GM23248 (cell line): ENCODE measurements at regions not wholly inside any gene's neighbourhood (a gene's known extent, or its start where the extent isn't known, plus 50 kb on each side); places are given as distances from the start of the nearest gene placed in this dataset.

Experiments
- DNase-seq: peaks from one replicate; pipeline ENCODE4 v3.0.0-alpha.2; 2015
- H2AFZ ChIP-seq: fragments of 200-600 bp; sonication (generic); 2 replicates; pipeline ENCODE4 v1.6.1; 2016; ENCODE audit warnings: antibody characterized with exemption
- H3F3A ChIP-seq: fragments of 200-600 bp; sonication (generic); 2 replicates; pipeline ENCODE4 v1.6.1; 2016; ENCODE audit warnings: mild to moderate bottlenecking, antibody characterized with exemption, mixed run types; ENCODE audit not compliant: insufficient read depth
- H3K27ac ChIP-seq: fragments of 200-600 bp; sonication (generic); 2 replicates; pipeline ENCODE4 v1.5.1; 2016; ENCODE audit warnings: mild to moderate bottlenecking
- H3K27me3 ChIP-seq: fragments of 200-600 bp; sonication (generic); replicated peaks from 2 replicates; pipeline ENCODE4 v1.6.1; 2016; ENCODE audit warnings: mild to moderate bottlenecking; ENCODE audit not compliant: insufficient read depth
- H3K36me3 ChIP-seq: fragments of 200-600 bp; sonication (generic); 2 replicates; pipeline ENCODE4 v1.6.1; 2016; ENCODE audit warnings: low read depth, mild to moderate bottlenecking
- H3K4me1 ChIP-seq: fragments of 200-600 bp; sonication (generic); 2 replicates; pipeline ENCODE4 v1.6.1; 2016; ENCODE audit warnings: mild to moderate bottlenecking; ENCODE audit not compliant: insufficient read depth
- H3K4me2 ChIP-seq: fragments of 200-600 bp; sonication (generic); one replicate; pipeline ENCODE4 v1.6.1; 2016; ENCODE audit warnings: mild to moderate bottlenecking; ENCODE audit not compliant: unreplicated experiment
- H3K4me3 ChIP-seq: fragments of 200-600 bp; sonication (generic); 2 replicates; pipeline ENCODE4 v1.5.1; 2016; ENCODE audit warnings: mild to moderate bottlenecking
- H3K79me2 ChIP-seq: fragments of 200-600 bp; sonication (generic); 2 replicates; pipeline ENCODE4 v1.6.1; 2016; ENCODE audit warnings: mild to moderate bottlenecking; ENCODE audit not compliant: insufficient read depth
- H3K9ac ChIP-seq: fragments of 200-600 bp; sonication (generic); 2 replicates; pipeline ENCODE4 v1.6.1; 2016; ENCODE audit warnings: mild to moderate bottlenecking
- H3K9me2 ChIP-seq: fragments of 200-600 bp; sonication (generic); 2 replicates; pipeline ENCODE4 v1.6.1; 2016; ENCODE audit warnings: mixed run types, mild to moderate bottlenecking, moderate library complexity; ENCODE audit not compliant: insufficient read depth
- H3K9me3 ChIP-seq: fragments of 200-600 bp; sonication (generic); one replicate; pipeline ENCODE4 v1.6.1; 2017; ENCODE audit warnings: low read depth
- H4K20me1 ChIP-seq: fragments of 200-600 bp; sonication (generic); 2 replicates; pipeline ENCODE4 v1.6.0; 2016; ENCODE audit not compliant: insufficient read depth
- EZH2 ChIP-seq: fragments of 200-600 bp; sonication (generic); IDR thresholded peaks from 2 replicates; pipeline ENCODE4 v1.6.1; 2018; ENCODE audit warnings: antibody characterized with exemption, mild to moderate bottlenecking; ENCODE audit not compliant: insufficient read depth, poor library complexity, severe bottlenecking
- EZH2phosphoT487 ChIP-seq: fragments of 200-600 bp; sonication (generic); IDR thresholded peaks from 2 replicates; pipeline ENCODE4 v1.6.1; 2018; ENCODE audit warnings: antibody characterized with exemption, moderate library complexity, mild to moderate bottlenecking, low read depth; ENCODE audit not compliant: insufficient read depth
- WGBS, 2 experiments: methylation state at CpG; one replicate each; pipeline ENCODE4 v1.1.6; 2015 to 2017; ENCODE audit warnings: low lambda C conversion rate in 2 of 2, low coverage in 1 of 2; ENCODE audit errors: missing lambda C conversion rate in 2 of 2; 5-methylcytosine and 5-hydroxymethylcytosine counted together
- in situ Hi-C: fragments of 300-500 bp; cut with MboI; formaldehyde crosslinking; loops from 2 replicates; pipeline ENCODE4 v1.15.0; 2020

DNA sequence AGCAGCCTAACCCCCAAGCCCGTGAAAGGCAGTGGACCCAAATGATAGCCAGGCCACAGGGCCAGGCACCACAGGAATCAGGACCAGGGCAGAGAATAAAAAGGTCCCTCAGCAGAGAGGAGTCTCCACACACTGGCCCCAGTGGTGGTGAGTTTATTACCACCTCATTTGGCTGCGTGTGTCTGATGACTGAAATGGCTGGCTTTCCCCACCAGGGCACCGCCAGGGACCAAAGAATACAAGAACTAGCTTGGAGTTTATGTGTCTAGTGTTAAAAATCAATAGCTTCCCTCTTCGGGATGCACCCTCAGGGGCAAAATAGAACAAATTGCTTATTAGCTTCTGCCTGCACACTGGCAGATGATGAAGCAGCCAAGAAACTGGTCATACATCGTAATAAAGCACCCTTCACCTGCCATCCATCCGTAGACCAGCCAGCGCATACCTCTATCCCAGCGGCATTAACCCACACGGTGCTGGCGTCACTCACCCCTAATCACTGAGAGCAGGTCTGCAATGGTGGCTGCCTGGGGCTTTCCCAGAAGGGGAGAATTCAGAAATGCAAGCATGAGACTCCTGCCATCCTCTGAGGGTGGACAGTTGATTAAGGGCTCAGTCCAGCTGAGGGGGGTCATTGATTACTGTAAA lies 223.7 kb upstream of the ZMIZ1 start:
- 77 to 78% methylated on average over 10 of the region's 10 CpGs for WGBS, 2 experiments
- in situ Hi-C loops = no loop called here
- H3K9me3 ChIP-seq = no peaks in the 10 kb centered on the region
- no peak overlapping the region for H3K9ac ChIP-seq
- H3K4me1 ChIP-seq = no peaks in the 10 kb centered on the region
- H3K9me2 ChIP-seq = no peaks in the 10 kb centered on the region
- no peaks in the 10 kb centered on the region for H3K36me3 ChIP-seq
- no peaks in the 10 kb centered on the region for H3F3A ChIP-seq
- H4K20me1 ChIP-seq = no peaks in the 10 kb centered on the region
- DNase-seq = peak; percentile 19
- no peak overlapping the region for H3K27ac ChIP-seq
- no peaks in the 10 kb centered on the region for H3K79me2 ChIP-seq
- no peak overlapping the region for H3K4me3 ChIP-seq
- H3K4me2 ChIP-seq = no peak overlapping the region
- no peaks in the 10 kb centered on the region for H3K27me3 ChIP-seq
- no peak overlapping the region for H2AFZ ChIP-seq
- TF ChIP-seq EZH2 (no peak), EZH2phosphoT487 (no peak)

DNA sequence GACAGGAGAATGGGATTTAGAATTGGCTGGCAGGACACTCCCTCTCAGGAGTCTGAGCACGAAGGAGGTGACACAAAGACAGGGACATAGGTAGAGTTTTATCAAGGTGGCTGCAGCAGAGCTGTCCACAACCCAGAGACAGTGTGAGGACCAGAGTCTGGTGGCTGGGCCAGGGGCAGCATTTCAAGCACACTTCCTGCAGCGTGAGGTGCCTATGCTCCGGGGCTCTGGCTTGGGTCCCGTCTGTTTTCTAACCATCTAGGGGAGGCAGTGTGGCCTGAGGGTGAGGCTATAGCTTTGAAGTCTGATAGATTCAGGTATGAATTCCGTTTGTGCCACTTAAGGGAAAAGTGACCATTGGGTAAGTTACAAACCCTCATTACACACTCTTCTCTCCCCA lies 222.7 kb upstream of the ZMIZ1 start:
- Histone ChIP-seq H3K27me3 (no peaks in the 10 kb centered on the region), H2AFZ (no peak overlapping the region)
- in situ Hi-C loops = no loop called here

DNA sequence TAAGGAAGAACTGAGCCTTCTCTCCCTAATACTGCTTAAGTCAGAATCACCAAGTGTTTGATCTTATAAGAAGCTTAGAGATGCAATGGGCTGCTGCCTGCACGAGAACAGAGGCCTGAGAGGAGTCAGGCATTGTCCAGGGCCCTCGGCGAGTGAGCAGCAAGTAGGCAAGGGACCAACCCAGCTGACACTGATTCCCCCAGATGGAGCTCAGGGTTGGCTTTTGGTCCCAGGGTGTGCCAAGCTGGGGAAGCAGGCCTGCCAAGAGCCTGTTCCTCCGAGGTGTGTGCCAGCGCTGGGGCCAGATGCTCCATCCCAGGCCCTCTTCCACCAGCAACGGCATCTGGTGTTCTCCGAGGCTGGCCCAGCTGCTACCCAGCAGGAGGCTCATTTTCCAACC lies 222.0 kb upstream of the ZMIZ1 start:
- TF ChIP-seq EZH2 (no peak), EZH2phosphoT487 (no peak)
- Histone ChIP-seq H3K27ac (no peak overlapping the region), H3K4me2 (no peak overlapping the region), H3F3A (no peaks in the 10 kb centered on the region), H3K4me1 (peaks cover 4% of the 10 kb centered on the region), H4K20me1 (no peaks in the 10 kb centered on the region), H3K36me3 (no peaks in the 10 kb centered on the region), H3K79me2 (no peaks in the 10 kb centered on the region), H3K9me2 (no peaks in the 10 kb centered on the region), H3K9me3 (no peaks in the 10 kb centered on the region), H3K4me3 (no peak overlapping the region), H3K27me3 (no peaks in the 10 kb centered on the region), H3K9ac (no peak overlapping the region), H2AFZ (no peak overlapping the region)
- WGBS, 2 experiments = 62 to 63% methylated on average over 7 of the region's 7 CpGs
- DNase-seq = no peak
- in situ Hi-C loops = no loop called here

More for the DNA sequence above, 222.7 kb upstream of the ZMIZ1 start:
- Histone ChIP-seq H4K20me1 (no peaks in the 10 kb centered on the region), H3K4me3 (no peak overlapping the region), H3K4me2 (no peak overlapping the region), H3K9me3 (no peaks in the 10 kb centered on the region), H3K4me1 (no peaks in the 10 kb centered on the region), H3K9me2 (no peaks in the 10 kb centered on the region), H3K36me3 (no peaks in the 10 kb centered on the region), H3K27ac (no peak overlapping the region), H3K9ac (no peak overlapping the region), H3K79me2 (no peaks in the 10 kb centered on the region), H3F3A (no peaks in the 10 kb centered on the region)
- DNase-seq = no peak
- TF ChIP-seq EZH2phosphoT487 (no peak), EZH2 (no peak)
- WGBS, 2 experiments = 58 to 67% methylated on average over 5 of the region's 5 CpGs

DNA sequence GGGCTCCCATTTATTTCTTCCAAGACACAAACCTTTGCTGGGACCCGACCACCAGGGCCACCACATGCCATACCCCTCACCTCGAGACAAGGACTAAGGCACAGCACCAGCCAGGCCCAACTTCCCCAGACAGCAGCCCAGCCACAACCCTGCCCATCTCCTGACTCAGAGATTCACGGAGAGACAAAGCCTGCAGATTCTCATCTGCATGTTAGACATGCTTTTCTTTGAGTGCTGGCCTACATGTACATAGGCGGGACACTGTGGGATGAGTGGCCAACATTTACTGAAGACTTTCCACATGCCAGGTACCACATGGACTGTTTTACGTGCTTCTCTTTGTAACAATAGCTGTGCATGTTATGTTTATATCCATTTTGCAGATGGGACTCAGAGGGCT lies 221.3 kb upstream of the ZMIZ1 start:
- no peaks in the 10 kb centered on the region for H3K9me3 ChIP-seq
- DNase-seq = peak; percentile 33
- WGBS, 2 experiments = 62 to 77% methylated on average over 5 of the region's 5 CpGs
- no peak overlapping the region for H2AFZ ChIP-seq
- H3K36me3 ChIP-seq = no peaks in the 10 kb centered on the region
- in situ Hi-C loops = no loop called here
- H3K27me3 ChIP-seq = no peaks in the 10 kb centered on the region
- no peaks in the 10 kb centered on the region for H3K79me2 ChIP-seq
- H3K4me3 ChIP-seq = no peak overlapping the region
- H3K9ac ChIP-seq = no peak overlapping the region
- H3K27ac ChIP-seq = no peak overlapping the region
- no peaks in the 10 kb centered on the region for H3F3A ChIP-seq
- no peaks in the 10 kb centered on the region for H4K20me1 ChIP-seq
- peaks cover 8% of the 10 kb centered on the region for H3K4me1 ChIP-seq
- no peak overlapping the region for H3K4me2 ChIP-seq
- TF ChIP-seq EZH2 (no peak), EZH2phosphoT487 (no peak)
- no peaks in the 10 kb centered on the region for H3K9me2 ChIP-seq

DNA sequence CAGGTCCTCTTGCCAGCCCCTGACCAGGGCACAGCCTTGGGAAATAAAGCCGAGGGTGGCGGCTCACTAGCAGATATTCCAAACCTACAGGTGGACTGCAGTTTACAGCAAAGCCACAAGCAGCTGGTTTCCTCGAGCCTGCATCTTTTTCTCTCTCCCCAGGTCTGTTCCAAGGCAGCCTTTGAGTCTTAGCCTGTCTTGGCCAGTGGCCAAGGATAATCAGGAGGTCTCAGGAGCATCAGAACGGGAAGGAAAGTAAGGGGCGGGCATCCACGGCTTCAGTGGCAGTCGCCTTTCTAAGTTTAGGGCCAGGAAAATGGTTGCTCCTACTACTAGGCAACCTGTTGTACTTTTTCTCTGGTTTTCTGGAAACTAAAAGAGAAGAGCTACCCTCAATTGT lies 219.7 kb upstream of the ZMIZ1 start:
- Histone ChIP-seq H3K9me2 (no peaks in the 10 kb centered on the region), H4K20me1 (no peaks in the 10 kb centered on the region), H3K36me3 (no peaks in the 10 kb centered on the region), H3K27me3 (no peaks in the 10 kb centered on the region), H2AFZ (no peak overlapping the region), H3K27ac (no peak overlapping the region), H3K4me1 (peaks cover 8% of the 10 kb centered on the region), H3F3A (no peaks in the 10 kb centered on the region), H3K9ac (no peak overlapping the region), H3K4me3 (no peak overlapping the region), H3K4me2 (no peak overlapping the region), H3K79me2 (no peaks in the 10 kb centered on the region), H3K9me3 (no peaks in the 10 kb centered on the region)
- 79% methylated on average over 7 of the region's 7 CpGs for WGBS, 2 experiments
- no peak for DNase-seq
- no peak for TF ChIP-seq EZH2
- TF ChIP-seq EZH2phosphoT487 = no peak
- in situ Hi-C loops = no loop called here
